NT2/D1 (cell line): ENCODE measurements at regions not wholly inside any gene's neighbourhood (a gene's known extent, or its start where the extent isn't known, plus 50 kb on each side); places are given as distances from the start of the nearest gene placed in this dataset.

Experiments
- YY1 ChIP-seq: IDR thresholded peaks from 2 replicates; pipeline ENCODE4 v1.6.1; 2011; ENCODE audit not compliant: insufficient read length, insufficient read depth
- ZNF274 ChIP-seq: IDR thresholded peaks from 2 replicates; pipeline ENCODE4 v1.6.1; 2011; ENCODE audit warnings: mild to moderate bottlenecking, low read depth, low read length

DNA sequence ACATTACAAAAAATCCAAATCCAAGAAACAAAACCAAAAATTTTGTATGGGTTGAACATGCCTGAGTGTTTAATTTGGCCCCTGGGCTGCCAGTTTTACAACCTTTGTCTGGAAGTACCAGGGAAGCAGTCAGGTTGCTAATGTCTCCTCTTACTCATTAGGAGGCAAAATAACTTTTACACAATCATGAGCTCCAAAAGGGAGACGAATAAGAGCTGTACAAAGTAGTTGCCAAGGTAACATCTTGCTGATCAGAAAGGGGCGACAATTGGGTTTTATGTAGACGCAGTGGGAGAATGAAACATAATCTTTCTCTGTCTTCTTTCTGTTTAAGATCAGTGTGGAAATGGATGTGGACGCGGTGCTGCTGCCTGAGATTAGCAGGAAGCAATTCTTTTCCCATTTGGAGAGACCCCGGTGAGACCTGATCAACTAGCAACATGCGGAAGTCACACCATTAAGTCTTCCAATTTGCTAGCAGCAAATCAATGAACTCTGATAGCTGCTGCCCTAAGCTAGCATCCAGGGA is 90.7 kb upstream of the IGFBP7 start:
- TF ChIP-seq YY1 (no peak), ZNF274 (no peak)
